Peyer's patch (tissue), 4 donors: ENCODE measurements at regions not wholly inside any gene's neighbourhood (a gene's known extent, or its start where the extent isn't known, plus 50 kb on each side); places are given as distances from the start of the nearest gene placed in this dataset.

Experiments used
- POLR2A ChIP-seq, 2 donors: fragments of 450-650 bp; IDR thresholded peaks; one replicate each; pipeline ENCODE4 v1.5.1; 2017; ENCODE audit warnings: antibody characterized with exemption in 2 of 2, mild to moderate bottlenecking in 2 of 2, moderate library complexity in 2 of 2
- TF ChIP-seq, protein P1 (sequence below), 6 experiments: fragments of 450-650 bp in 4 of 6; fragments of 200-600 bp in 2 of 6; sonication (generic) in 1 of 6; IDR thresholded peaks; one replicate each; pipeline ENCODE4 v1.5.1; 2017 to 2019; ENCODE audit warnings: antibody characterized with exemption in 6 of 6, mild to moderate bottlenecking in 3 of 6, moderate library complexity in 1 of 6

DNA sequence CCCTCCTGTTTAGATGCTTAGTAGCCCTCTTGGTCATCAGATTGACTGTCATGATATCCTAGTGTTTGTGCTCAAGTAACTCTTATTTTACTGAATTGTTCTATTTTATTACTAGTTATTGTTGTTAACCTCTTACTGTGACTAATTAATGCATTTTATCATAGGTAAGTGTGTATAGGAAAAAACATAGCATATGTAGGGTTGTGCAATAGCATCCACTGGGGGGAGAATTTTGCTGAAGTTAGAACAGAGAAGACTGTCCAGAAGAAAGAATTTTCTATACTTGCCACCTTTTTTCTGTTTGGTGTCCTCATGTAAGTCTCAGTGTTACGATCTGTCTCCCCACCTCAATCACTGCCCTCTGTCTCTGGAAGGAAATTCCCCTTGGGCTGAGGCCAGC, 177.4 kb downstream of the RPIA start:
- TF ChIP-seq, protein P1, sequence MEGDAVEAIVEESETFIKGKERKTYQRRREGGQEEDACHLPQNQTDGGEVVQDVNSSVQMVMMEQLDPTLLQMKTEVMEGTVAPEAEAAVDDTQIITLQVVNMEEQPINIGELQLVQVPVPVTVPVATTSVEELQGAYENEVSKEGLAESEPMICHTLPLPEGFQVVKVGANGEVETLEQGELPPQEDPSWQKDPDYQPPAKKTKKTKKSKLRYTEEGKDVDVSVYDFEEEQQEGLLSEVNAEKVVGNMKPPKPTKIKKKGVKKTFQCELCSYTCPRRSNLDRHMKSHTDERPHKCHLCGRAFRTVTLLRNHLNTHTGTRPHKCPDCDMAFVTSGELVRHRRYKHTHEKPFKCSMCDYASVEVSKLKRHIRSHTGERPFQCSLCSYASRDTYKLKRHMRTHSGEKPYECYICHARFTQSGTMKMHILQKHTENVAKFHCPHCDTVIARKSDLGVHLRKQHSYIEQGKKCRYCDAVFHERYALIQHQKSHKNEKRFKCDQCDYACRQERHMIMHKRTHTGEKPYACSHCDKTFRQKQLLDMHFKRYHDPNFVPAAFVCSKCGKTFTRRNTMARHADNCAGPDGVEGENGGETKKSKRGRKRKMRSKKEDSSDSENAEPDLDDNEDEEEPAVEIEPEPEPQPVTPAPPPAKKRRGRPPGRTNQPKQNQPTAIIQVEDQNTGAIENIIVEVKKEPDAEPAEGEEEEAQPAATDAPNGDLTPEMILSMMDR (IDR thresholded peaks at IDR 0.05) = no peak
- no peak for TF ChIP-seq POLR2A (IDR thresholded peaks at IDR 0.05)
